GM12892 (cell line): ENCODE measurements at regions not wholly inside any gene's neighbourhood (a gene's known extent, or its start where the extent isn't known, plus 50 kb on each side); places are given as distances from the start of the nearest gene placed in this dataset.

Experiments used
- DNase-seq: peaks from one replicate; pipeline ENCODE4 v3.0.0; 2011; ENCODE audit not compliant: insufficient read length
- FAIRE-seq: peaks from 2 replicates; lab custom pipeline; 2011; peaks lifted over from hg19 to GRCh38; lab: Jason Lieb, UNC
- POLR2A ChIP-seq: IDR thresholded peaks from 2 replicates; pipeline ENCODE4 v1.6.1; 2011; ENCODE audit warnings: low read depth, low read length, control low read depth
- POLR2AphosphoS5 ChIP-seq: IDR thresholded peaks from 2 replicates; pipeline ENCODE4 v1.6.1; 2011; ENCODE audit warnings: low read depth, low read length, control low read depth
- TAF1 ChIP-seq: IDR thresholded peaks from 2 replicates; pipeline ENCODE4 v1.6.1; 2011; ENCODE audit warnings: low read depth, mild to moderate bottlenecking, control low read depth, low read length, borderline replicate concordance

GRCh38 chr3:180189310-180189648 is 152.5 kb upstream of the PEX5L start:
- TF ChIP-seq POLR2A, result no peak
- no peak for TF ChIP-seq TAF1
- TF ChIP-seq POLR2AphosphoS5, result no peak
- DNase-seq, result no peak
- FAIRE-seq, result no peak

- TF ChIP-seq TAF1, result no peak
- no peak for TF ChIP-seq POLR2A
- no peak for TF ChIP-seq POLR2AphosphoS5
- no peak for DNase-seq
- no peak for FAIRE-seq
Measured at GRCh38 chr3:180196658-180197057, 159.9 kb upstream of the PEX5L start.

- DNase-seq, result no peak
- FAIRE-seq, result no peak
- TF ChIP-seq POLR2A (no peak), POLR2AphosphoS5 (no peak), TAF1 (no peak)
Measured at GRCh38 chr3:180199417-180199995, 162.8 kb upstream of the PEX5L start.

- no peak for DNase-seq
- TF ChIP-seq TAF1 (no peak), POLR2AphosphoS5 (no peak), POLR2A (no peak)
- FAIRE-seq, result no peak
Measured at GRCh38 chr3:180215866-180216265, 179.1 kb upstream of the PEX5L start.

- TF ChIP-seq POLR2AphosphoS5, result no peak
- no peak for TF ChIP-seq TAF1
- no peak for TF ChIP-seq POLR2A
Measured at GRCh38 chr3:180223268-180223667, 186.5 kb upstream of the PEX5L start.

GRCh38 chr3:180229113-180229512 is 192.4 kb upstream of the PEX5L start:
- no peak for FAIRE-seq
- TF ChIP-seq POLR2A (no peak), TAF1 (no peak), POLR2AphosphoS5 (no peak)
- no peak for DNase-seq

More at GRCh38 chr3:180223268-180223667, 186.5 kb upstream of the PEX5L start:
- DNase-seq, result no peak
- no peak for FAIRE-seq

- no peak for FAIRE-seq
- no peak for DNase-seq
- no peak for TF ChIP-seq POLR2A
- TF ChIP-seq POLR2AphosphoS5, result no peak
- TF ChIP-seq TAF1, result no peak
Measured at GRCh38 chr3:180239939-180240338, 203.2 kb upstream of the PEX5L start.

GRCh38 chr3:180246688-180247195 is 210.0 kb upstream of the PEX5L start:
- no peak for TF ChIP-seq POLR2AphosphoS5
- no peak for TF ChIP-seq TAF1
- TF ChIP-seq POLR2A, result no peak
- no peak for DNase-seq
- no peak for FAIRE-seq

- DNase-seq (no peak), FAIRE-seq (no peak)
- TF ChIP-seq POLR2A (no peak), TAF1 (no peak), POLR2AphosphoS5 (no peak)
Measured at GRCh38 chr3:180250172-180250571, 213.4 kb upstream of the PEX5L start.

GRCh38 chr3:180252683-180253082 is 215.9 kb upstream of the PEX5L start:
- no peak for FAIRE-seq
- DNase-seq, result no peak
- TF ChIP-seq POLR2A, result no peak
- no peak for TF ChIP-seq POLR2AphosphoS5
- no peak for TF ChIP-seq TAF1

GRCh38 chr3:180253283-180253682 is 216.5 kb upstream of the PEX5L start:
- TF ChIP-seq POLR2A, result no peak
- TF ChIP-seq TAF1, result no peak
- TF ChIP-seq POLR2AphosphoS5, result no peak
- no peak for DNase-seq
- FAIRE-seq, result no peak

- FAIRE-seq (no peak), DNase-seq (no peak)
- TF ChIP-seq TAF1 (no peak), POLR2A (no peak), POLR2AphosphoS5 (no peak)
Measured at GRCh38 chr3:180264479-180264878, 227.7 kb upstream of the PEX5L start.
